ENCODE measurements at regions not wholly inside any gene's neighbourhood (a gene's known extent, or its start where the extent isn't known, plus 50 kb on each side); places are given as distances from the start of the nearest gene placed in this dataset.

- no peak for TF ChIP-seq TCF4 (CRISPR knock-in tag; IDR thresholded peaks at IDR 0.05; ENCODE audit: borderline replicate concordance)
- TF ChIP-seq CREB5 (CRISPR knock-in tag; IDR thresholded peaks at IDR 0.05; ENCODE audit: low read depth) = no peak
- no peak for TF ChIP-seq PATZ1 (CRISPR knock-in tag; IDR thresholded peaks at IDR 0.05; ENCODE audit: borderline replicate concordance)
Observed at GRCh38 chr1:88376421-88376820, 307.7 kb upstream of the PKN2 start.
